Caco-2 (cell line): ENCODE measurements at regions not wholly inside any gene's neighbourhood (a gene's known extent, or its start where the extent isn't known, plus 50 kb on each side); places are given as distances from the start of the nearest gene placed in this dataset.

ENCODE experiments used
- BruUV-seq: library from RNA; stranded (reverse); fragments of 400-500 nt; replicated peaks from 2 replicates; lab custom pipeline; 2021; lab: Mats Ljungman, UMichigan
- CTCF ChIA-PET: fragments of 300-600 bp; sonication (Branson Sonifier 250); formaldehyde crosslinking; loops from one replicate; lab custom pipeline; 2022; ENCODE audit warnings: antibody characterized with exemption; lab: Charles Lee
- POLR2A ChIA-PET: fragments of 300-600 bp; sonication (Branson Sonifier 250); formaldehyde crosslinking; loops from one replicate; lab custom pipeline; 2022; ENCODE audit warnings: antibody characterized with exemption; lab: Charles Lee
- DNase-seq, 2 experiments: peaks; one replicate each; pipeline versions ENCODE4 v3.0.0 to v3.0.0-alpha.2; 2020 to 2022
- H3K27me3 ChIP-seq: replicated peaks from 2 replicates; pipeline ENCODE4 v1.6.0; 2011; ENCODE audit warnings: low read length; ENCODE audit not compliant: control insufficient read depth, insufficient read depth
- H3K36me3 ChIP-seq: 2 replicates; pipeline ENCODE4 v1.5.1; 2011; ENCODE audit warnings: low read length; ENCODE audit not compliant: control insufficient read depth, insufficient read depth
- H3K4me1 ChIP-seq: fragments of 250-450 bp; sonication (Bioruptor Pico); 2 replicates; pipeline ENCODE4 v1.5.1; 2020; ENCODE audit warnings: mild to moderate bottlenecking
- H3K4me3 ChIP-seq: 2 replicates; pipeline ENCODE4 v1.5.1; 2011; ENCODE audit warnings: low read depth, mild to moderate bottlenecking, control low read depth, low read length
- H3K9me3 ChIP-seq: fragments of 250-450 bp; sonication (Bioruptor Pico); 2 replicates; pipeline ENCODE4 v1.5.1; 2020; ENCODE audit warnings: mild to moderate bottlenecking, moderate library complexity
- H3K27ac Mint-ChIP-seq: one replicate; pipeline ENCODE4 v1.8.0; 2022; ENCODE audit warnings: mixed read lengths; ENCODE audit not compliant: unreplicated experiment
- H3K27me3 Mint-ChIP-seq: one replicate; pipeline ENCODE4 v1.8.0; 2022; ENCODE audit warnings: mixed read lengths; ENCODE audit not compliant: insufficient read depth, unreplicated experiment
- H3K36me3 Mint-ChIP-seq: one replicate; pipeline ENCODE4 v1.8.0; 2022; ENCODE audit warnings: mild to moderate bottlenecking, mixed read lengths; ENCODE audit not compliant: insufficient read depth, unreplicated experiment
- H3K4me1 Mint-ChIP-seq: one replicate; pipeline ENCODE4 v1.8.0; 2022; ENCODE audit warnings: low read depth, mixed read lengths; ENCODE audit not compliant: unreplicated experiment
- H3K4me3 Mint-ChIP-seq: one replicate; pipeline ENCODE4 v1.8.0; 2022; ENCODE audit warnings: mild to moderate bottlenecking, moderate library complexity, mixed read lengths; ENCODE audit not compliant: unreplicated experiment
- H3K9me3 Mint-ChIP-seq: one replicate; pipeline ENCODE4 v1.8.0; 2022; ENCODE audit warnings: mixed read lengths; ENCODE audit not compliant: unreplicated experiment
- intact Hi-C: fragments of 100-400 bp; cut with micrococcal nuclease; formaldehyde crosslinking; loops from one replicate; pipeline ENCODE4 v1.10.0; 2022; ENCODE audit not compliant: unreplicated experiment
- TF ChIP-seq, protein P1 (sequence below), 2 experiments: fragments of 200-600 bp in 1 of 2; IDR thresholded peaks; 1 replicate in 1 of 2; 2 replicates in 1 of 2; pipeline versions ENCODE4 v1.5.1 to v1.8.0; 2011 to 2022; ENCODE audit warnings: antibody characterized with exemption in 1 of 2, control low read depth in 1 of 2, inconsistent platforms in 1 of 2, low read depth in 1 of 2, low read length in 1 of 2, mild to moderate bottlenecking in 1 of 2, moderate library complexity in 1 of 2; ENCODE audit not compliant: insufficient read depth in 1 of 2, severe bottlenecking in 1 of 2, unreplicated experiment in 1 of 2

DNA sequence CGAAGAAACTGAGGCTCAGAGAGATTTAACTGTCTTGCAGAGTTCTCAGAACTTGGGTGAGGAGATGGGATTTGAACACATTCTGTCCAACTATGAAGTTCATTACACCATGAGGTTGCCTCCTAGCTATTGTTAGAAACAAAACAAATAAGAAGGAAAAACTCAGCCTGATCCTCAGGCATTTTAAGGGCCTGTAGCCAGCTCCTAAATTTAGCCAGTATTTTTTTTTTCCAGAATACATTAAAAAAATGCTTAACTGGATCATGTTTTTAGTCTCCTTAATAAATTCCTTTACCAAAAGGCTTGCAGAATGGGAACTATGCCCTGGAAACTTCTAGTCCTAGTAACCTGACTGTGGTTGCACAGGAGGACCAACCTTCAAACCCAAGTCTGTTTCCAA lies 212.0 kb downstream of the CSNK2A3 start:
- Histone ChIP-seq H3K9me3 (no peaks in the 10 kb centered on the region), H3K4me1 (0 out of 2 replicates have a peak, but pooled peaks cover 6% of the 10 kb centered on the region), H3K4me3 (no peak overlapping the region), H3K36me3 (no peaks in the 10 kb centered on the region), H3K27me3 (no peaks in the 10 kb centered on the region)
- Mint-ChIP-seq H3K27ac (no peak overlapping the region), H3K9me3 (peaks cover 6% of the 10 kb centered on the region), H3K4me1 (peaks cover 12% of the 10 kb centered on the region), H3K36me3 (no peaks in the 10 kb centered on the region), H3K27me3 (no peaks in the 10 kb centered on the region), H3K4me3 (no peak overlapping the region)
- POLR2A ChIA-PET: no interaction called here
- intact Hi-C loops: no loop called here
- no TSS peak for BruUV-seq
- TF ChIP-seq, protein P1, sequence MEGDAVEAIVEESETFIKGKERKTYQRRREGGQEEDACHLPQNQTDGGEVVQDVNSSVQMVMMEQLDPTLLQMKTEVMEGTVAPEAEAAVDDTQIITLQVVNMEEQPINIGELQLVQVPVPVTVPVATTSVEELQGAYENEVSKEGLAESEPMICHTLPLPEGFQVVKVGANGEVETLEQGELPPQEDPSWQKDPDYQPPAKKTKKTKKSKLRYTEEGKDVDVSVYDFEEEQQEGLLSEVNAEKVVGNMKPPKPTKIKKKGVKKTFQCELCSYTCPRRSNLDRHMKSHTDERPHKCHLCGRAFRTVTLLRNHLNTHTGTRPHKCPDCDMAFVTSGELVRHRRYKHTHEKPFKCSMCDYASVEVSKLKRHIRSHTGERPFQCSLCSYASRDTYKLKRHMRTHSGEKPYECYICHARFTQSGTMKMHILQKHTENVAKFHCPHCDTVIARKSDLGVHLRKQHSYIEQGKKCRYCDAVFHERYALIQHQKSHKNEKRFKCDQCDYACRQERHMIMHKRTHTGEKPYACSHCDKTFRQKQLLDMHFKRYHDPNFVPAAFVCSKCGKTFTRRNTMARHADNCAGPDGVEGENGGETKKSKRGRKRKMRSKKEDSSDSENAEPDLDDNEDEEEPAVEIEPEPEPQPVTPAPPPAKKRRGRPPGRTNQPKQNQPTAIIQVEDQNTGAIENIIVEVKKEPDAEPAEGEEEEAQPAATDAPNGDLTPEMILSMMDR (IDR thresholded peaks at IDR 0.05; ENCODE audit: insufficient read depth in 1 of 2, low read depth in 1 of 2, low read length in 1 of 2, severe bottlenecking in 1 of 2, unreplicated experiment in 1 of 2): no peak
- no peak for DNase-seq
- CTCF ChIA-PET: no interaction called here

GRCh38 chr11:11140510-11140909 lies 212.5 kb downstream of the CSNK2A3 start:
- H3K9me3 ChIP-seq: no peaks in the 10 kb centered on the region
- no peaks in the 10 kb centered on the region for H3K27me3 Mint-ChIP-seq
- POLR2A ChIA-PET: no interaction called here
- H3K4me3 ChIP-seq: no peak overlapping the region
- DNase-seq: no peak
- H3K36me3 Mint-ChIP-seq: no peaks in the 10 kb centered on the region
- H3K27ac Mint-ChIP-seq: no peak overlapping the region
- H3K36me3 ChIP-seq: no peaks in the 10 kb centered on the region
- H3K9me3 Mint-ChIP-seq: peaks cover 8% of the 10 kb centered on the region
- no peak overlapping the region for H3K4me3 Mint-ChIP-seq
- intact Hi-C loops: no loop called here
- H3K27me3 ChIP-seq: no peaks in the 10 kb centered on the region
- TF ChIP-seq, protein P1 (IDR thresholded peaks at IDR 0.05; ENCODE audit: insufficient read depth in 1 of 2, low read depth in 1 of 2, low read length in 1 of 2, severe bottlenecking in 1 of 2, unreplicated experiment in 1 of 2): no peak
- peaks cover 12% of the 10 kb centered on the region; the same call in 1 of the 2 replicates for H3K4me1 ChIP-seq
- BruUV-seq: no TSS peak
- peaks cover 10% of the 10 kb centered on the region for H3K4me1 Mint-ChIP-seq
- CTCF ChIA-PET: no interaction called here

DNA sequence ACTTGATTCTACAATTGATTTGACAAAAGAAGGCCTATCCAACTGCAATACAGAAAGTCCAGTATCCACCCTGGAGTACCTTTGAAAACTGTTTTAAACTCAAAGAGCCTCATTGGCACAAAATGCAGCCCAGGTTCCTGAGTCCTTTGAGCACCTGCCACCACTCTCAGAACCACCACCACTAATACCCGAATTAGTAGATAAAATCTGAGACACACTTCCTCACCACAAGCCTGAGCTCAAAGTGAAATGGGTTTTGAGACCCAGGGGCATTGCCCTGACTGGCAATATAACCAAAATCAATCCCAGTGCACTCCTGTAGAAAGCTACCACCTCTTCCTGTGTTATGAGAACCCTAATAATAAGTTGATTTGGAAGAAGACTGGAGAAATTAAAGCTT lies 215.7 kb downstream of the CSNK2A3 start:
- no peak for DNase-seq
- BruUV-seq: no TSS peak
- intact Hi-C loops: no loop called here
- H3K4me1 ChIP-seq: peaks cover 13% of the 10 kb centered on the region; the same call in 1 of the 2 replicates
- no peak overlapping the region for H3K4me3 Mint-ChIP-seq
- POLR2A ChIA-PET: no interaction called here
- TF ChIP-seq, protein P1 (IDR thresholded peaks at IDR 0.05; ENCODE audit: insufficient read depth in 1 of 2, low read depth in 1 of 2, low read length in 1 of 2, severe bottlenecking in 1 of 2, unreplicated experiment in 1 of 2): no peak
- CTCF ChIA-PET: no interaction called here
- peaks cover 3% of the 10 kb centered on the region for H3K27me3 Mint-ChIP-seq
- no peaks in the 10 kb centered on the region for H3K9me3 ChIP-seq
- no peak overlapping the region for H3K27ac Mint-ChIP-seq
- H3K4me1 Mint-ChIP-seq: peaks cover 16% of the 10 kb centered on the region
- H3K36me3 Mint-ChIP-seq: no peaks in the 10 kb centered on the region
- H3K36me3 ChIP-seq: no peaks in the 10 kb centered on the region
- peaks cover 19% of the 10 kb centered on the region for H3K9me3 Mint-ChIP-seq
- H3K4me3 ChIP-seq: no peak overlapping the region
- no peaks in the 10 kb centered on the region for H3K27me3 ChIP-seq
